GM13976 (cell line): ENCODE measurements at regions not wholly inside any gene's neighbourhood (a gene's known extent, or its start where the extent isn't known, plus 50 kb on each side); places are given as distances from the start of the nearest gene placed in this dataset.

Source experiments
- DNase-seq: peaks from one replicate; pipeline ENCODE4 v3.0.0; 2012; ENCODE audit warnings: low spot score
- in situ Hi-C: fragments of 300-500 bp; cut with MboI; formaldehyde crosslinking; loops from one replicate; pipeline ENCODE4 v1.12.0; 2022; ENCODE audit warnings: low sequenced_read_pairs, mixed read lengths, inconsistent platforms; ENCODE audit not compliant: unreplicated experiment
- TF ChIP-seq, protein P1 (sequence below): IDR thresholded peaks from 2 replicates; pipeline ENCODE4 v1.5.1; 2012; ENCODE audit warnings: borderline replicate concordance, mild to moderate bottlenecking; ENCODE audit not compliant: insufficient read depth; ENCODE audit errors: extremely low read depth, missing control alignments, control extremely low read depth

DNA sequence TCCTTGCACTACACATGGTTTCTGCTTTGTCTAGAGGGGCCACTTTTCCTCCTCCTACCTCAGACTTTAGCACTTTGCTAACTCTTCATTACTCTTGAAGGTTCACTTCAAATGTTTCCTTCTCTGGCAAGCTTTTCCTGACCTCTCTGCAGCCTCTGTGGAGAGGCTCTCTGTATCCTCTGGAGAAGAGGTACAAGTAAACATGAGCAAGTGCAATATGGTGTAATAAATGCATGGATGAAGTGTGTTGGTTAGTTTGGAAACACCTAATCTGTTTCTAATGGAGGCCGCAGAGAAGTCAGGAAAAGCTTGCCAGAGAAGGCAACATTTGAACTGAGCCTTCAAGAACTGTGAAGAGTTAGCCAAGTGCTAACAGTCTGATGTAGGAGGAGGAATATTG, 329.3 kb downstream of the GRIN2B start:
- in situ Hi-C loops = loop anchor here (10.0 kb wide), 1 partner anchor 287 kb away; no protein-coding TSS in a partner anchor
- DNase-seq = no peak
- TF ChIP-seq, protein P1, sequence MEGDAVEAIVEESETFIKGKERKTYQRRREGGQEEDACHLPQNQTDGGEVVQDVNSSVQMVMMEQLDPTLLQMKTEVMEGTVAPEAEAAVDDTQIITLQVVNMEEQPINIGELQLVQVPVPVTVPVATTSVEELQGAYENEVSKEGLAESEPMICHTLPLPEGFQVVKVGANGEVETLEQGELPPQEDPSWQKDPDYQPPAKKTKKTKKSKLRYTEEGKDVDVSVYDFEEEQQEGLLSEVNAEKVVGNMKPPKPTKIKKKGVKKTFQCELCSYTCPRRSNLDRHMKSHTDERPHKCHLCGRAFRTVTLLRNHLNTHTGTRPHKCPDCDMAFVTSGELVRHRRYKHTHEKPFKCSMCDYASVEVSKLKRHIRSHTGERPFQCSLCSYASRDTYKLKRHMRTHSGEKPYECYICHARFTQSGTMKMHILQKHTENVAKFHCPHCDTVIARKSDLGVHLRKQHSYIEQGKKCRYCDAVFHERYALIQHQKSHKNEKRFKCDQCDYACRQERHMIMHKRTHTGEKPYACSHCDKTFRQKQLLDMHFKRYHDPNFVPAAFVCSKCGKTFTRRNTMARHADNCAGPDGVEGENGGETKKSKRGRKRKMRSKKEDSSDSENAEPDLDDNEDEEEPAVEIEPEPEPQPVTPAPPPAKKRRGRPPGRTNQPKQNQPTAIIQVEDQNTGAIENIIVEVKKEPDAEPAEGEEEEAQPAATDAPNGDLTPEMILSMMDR = no peak

DNA sequence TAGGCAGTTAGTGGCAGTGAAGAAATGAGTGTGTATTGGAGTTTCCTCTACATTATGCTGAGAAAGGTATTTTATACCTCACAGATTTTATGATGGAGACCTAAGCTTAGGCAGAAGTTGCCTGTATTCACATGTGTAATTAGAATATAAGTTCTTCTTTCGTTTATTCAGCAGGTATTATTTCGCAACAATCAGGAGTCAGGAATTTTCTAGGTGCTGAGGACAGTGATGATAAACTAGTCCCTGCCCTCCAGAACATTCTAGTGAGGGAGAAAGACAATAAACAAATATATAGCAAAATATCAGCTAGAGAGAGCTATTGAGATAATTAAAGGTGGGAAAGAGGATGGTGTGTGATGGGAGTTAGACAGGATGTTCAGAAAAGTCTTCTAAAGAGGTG, 345.7 kb downstream of the GRIN2B start:
- no peak for DNase-seq
- TF ChIP-seq, protein P1 = no peak
- in situ Hi-C loops = no loop called here

DNA sequence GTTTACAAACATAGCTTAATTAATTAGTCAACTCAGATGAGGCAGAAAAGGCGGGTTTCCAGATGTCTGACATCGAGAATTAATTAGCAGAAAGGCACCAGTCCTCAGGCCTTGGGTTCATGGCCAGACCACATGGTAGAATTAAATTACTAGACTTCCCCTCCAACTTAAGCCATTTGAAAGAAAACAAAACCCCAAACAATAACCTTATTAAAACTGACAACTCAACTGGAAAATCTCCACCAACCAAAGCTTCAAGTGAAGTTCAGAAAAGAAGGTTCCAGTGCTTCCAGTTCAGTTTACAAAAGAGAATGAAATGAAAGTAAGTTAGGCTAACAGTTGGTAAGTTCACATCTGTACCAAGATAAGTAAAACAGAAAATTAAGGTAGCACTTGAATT, 349.5 kb downstream of the GRIN2B start:
- in situ Hi-C loops = no loop called here
- DNase-seq = no peak
- TF ChIP-seq, protein P1 = no peak

DNA sequence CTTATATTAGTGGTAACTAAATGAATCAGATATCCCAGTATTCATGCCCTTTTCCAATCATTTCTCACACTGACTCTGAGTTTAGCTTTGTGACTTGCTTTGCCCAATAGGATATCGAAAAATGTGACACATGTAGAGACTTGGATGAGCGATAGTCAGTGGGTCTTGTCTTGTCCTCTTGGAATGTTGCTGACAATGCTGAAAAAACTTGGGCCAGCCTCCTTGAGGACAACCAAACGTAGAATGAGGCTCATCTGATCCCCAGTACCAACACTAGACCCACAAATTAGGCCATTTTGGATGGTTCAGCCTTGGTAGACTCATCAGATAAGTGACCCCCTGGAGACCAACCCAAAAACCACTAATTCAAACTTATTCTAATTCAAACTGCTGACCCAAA, 351.0 kb downstream of the GRIN2B start:
- TF ChIP-seq, protein P1 = no peak
- in situ Hi-C loops = no loop called here
- DNase-seq = no peak

DNA sequence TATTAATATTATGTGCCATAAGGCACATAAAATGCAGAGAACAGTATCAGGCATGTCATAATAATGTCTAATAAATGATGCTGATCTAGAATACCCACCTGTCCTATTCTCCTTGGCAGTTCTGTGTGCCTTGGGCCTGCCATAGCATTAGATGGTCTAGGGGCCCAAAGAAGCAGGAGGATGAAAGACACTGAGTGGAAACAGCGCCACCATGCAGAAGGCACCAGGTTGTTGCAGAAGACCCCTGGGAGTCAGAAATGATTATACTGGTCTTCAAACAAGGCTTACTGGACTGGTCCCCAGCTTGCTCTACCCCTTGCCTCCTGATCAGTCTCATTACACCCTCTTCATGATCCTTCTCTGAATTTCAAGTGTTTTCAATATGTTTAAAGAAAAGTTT, 353.3 kb downstream of the GRIN2B start:
- TF ChIP-seq, protein P1 = no peak
- no peak for DNase-seq
- in situ Hi-C loops = no loop called here

DNA sequence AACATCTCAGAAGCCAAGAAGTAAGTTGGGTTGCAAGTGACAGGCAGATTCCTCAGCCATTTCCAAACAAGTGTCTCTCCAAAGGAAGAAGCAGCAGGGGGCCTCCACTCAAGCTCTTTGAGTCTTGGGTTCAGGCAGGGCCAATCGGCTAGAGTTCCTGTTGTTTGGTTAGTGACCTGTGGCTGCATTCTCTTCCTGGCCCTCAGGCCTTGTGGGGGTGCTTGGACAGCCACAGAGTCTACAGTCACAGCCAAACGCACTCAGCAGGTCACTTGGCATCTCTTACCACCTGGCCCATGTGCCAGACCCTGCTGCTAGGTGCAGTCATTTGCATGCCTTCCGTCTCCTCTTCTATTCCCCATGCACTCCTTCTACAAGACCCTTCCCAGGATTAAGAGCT, 353.9 kb downstream of the GRIN2B start:
- DNase-seq = no peak
- TF ChIP-seq, protein P1 = no peak
- in situ Hi-C loops = no loop called here

DNA sequence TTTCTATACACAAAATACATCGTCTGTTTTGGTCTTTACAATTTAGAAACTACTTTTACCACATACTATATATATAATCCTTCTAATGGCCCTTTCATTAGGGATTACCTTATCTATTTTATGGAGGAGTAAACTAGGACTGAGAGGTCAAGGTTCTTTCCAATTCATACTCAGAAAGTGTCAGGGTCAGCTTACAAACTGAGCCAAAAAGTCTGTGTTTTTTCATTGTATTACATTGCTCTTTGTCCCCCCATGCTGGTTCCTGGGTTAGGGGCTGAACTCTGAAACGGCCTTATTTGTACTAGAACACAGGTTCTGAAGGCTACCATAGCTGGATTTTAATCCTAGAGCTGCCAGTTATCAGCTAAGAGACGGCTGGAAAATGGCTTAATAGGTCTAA, 368.1 kb downstream of the GRIN2B start:
- TF ChIP-seq, protein P1 = no peak
- in situ Hi-C loops = no loop called here
- DNase-seq = no peak
